ENCODE measurements at regions not wholly inside any gene's neighbourhood (a gene's known extent, or its start where the extent isn't known, plus 50 kb on each side); places are given as distances from the start of the nearest gene placed in this dataset.

DNA sequence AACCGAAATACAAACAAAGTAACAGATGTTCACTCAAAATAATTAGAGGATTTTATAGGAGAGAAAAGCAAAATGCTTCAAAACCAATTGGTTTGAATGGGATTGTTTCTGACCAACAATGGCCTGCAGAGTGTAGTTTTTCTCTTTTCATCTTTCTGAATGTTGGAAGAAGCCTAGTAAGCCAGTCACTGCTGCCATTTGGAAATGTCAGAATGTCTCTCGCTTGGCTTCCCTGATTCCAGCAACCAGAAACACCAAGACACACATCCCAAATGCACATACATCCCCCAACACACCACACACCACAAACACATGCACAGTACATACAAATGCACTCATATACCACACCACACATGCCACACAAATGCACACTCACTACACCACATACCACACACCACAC is 403.4 kb downstream of the OCA2 start:
- H3K36me3 Mint-ChIP-seq (ENCODE audit: unreplicated experiment): peaks cover 13% of the 10 kb centered on the region
- no peak for DNase-seq
- no peaks in the 10 kb centered on the region for H3K9me3 Mint-ChIP-seq (ENCODE audit: unreplicated experiment)
- no peak for TF ChIP-seq CTCF (IDR thresholded peaks at IDR 0.05; ENCODE audit: partially characterized antibody, unreplicated experiment)
- H3K27ac Mint-ChIP-seq (ENCODE audit: unreplicated experiment): no peak overlapping the region
- H3K4me3 Mint-ChIP-seq (ENCODE audit: unreplicated experiment): no peak overlapping the region
- no peaks in the 10 kb centered on the region for H3K4me1 Mint-ChIP-seq (ENCODE audit: low read depth, unreplicated experiment)
- H3K27me3 Mint-ChIP-seq (ENCODE audit: unreplicated experiment): peaks cover 4% of the 10 kb centered on the region

- H3K27me3 Mint-ChIP-seq (ENCODE audit: unreplicated experiment): peaks cover 4% of the 10 kb centered on the region
- no peaks in the 10 kb centered on the region for H3K9me3 Mint-ChIP-seq (ENCODE audit: unreplicated experiment)
- no peak for TF ChIP-seq CTCF (IDR thresholded peaks at IDR 0.05; ENCODE audit: partially characterized antibody, unreplicated experiment)
- H3K36me3 Mint-ChIP-seq (ENCODE audit: unreplicated experiment): peaks cover 14% of the 10 kb centered on the region
- no peak overlapping the region for H3K27ac Mint-ChIP-seq (ENCODE audit: unreplicated experiment)
- no peaks in the 10 kb centered on the region for H3K4me1 Mint-ChIP-seq (ENCODE audit: low read depth, unreplicated experiment)
- no peak overlapping the region for H3K4me3 Mint-ChIP-seq (ENCODE audit: unreplicated experiment)
- DNase-seq: no peak
Observed at GRCh38 chr15:27694506-27695087, 404.5 kb downstream of the OCA2 start.

DNA sequence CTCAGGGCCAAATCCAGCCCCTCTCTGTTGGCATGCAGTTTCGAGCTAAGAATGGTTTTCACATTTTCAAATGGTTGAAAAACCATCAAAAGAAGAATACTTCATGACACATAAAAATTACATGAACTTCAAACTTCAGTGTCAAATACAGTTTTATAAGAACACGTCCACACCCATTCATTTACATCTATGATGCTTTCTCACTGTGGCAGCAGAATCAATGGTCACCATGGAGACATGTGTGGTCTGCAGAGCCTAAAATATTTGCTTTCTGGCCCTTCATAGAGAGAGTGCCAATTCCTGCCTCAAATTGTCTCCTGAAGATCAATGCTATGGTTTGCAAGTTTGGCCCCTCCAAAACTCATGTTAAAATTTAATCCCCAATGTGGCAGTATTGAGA is 405.8 kb downstream of the OCA2 start:
- Mint-ChIP-seq H3K27me3 (ENCODE audit: unreplicated experiment) (peaks cover 2% of the 10 kb centered on the region), H3K4me3 (ENCODE audit: unreplicated experiment) (no peak overlapping the region), H3K4me1 (ENCODE audit: low read depth, unreplicated experiment) (no peaks in the 10 kb centered on the region), H3K9me3 (ENCODE audit: unreplicated experiment) (no peaks in the 10 kb centered on the region), H3K36me3 (ENCODE audit: unreplicated experiment) (peaks cover 14% of the 10 kb centered on the region), H3K27ac (ENCODE audit: unreplicated experiment) (no peak overlapping the region)
- TF ChIP-seq CTCF (IDR thresholded peaks at IDR 0.05; ENCODE audit: partially characterized antibody, unreplicated experiment): no peak
- DNase-seq: no peak

DNA sequence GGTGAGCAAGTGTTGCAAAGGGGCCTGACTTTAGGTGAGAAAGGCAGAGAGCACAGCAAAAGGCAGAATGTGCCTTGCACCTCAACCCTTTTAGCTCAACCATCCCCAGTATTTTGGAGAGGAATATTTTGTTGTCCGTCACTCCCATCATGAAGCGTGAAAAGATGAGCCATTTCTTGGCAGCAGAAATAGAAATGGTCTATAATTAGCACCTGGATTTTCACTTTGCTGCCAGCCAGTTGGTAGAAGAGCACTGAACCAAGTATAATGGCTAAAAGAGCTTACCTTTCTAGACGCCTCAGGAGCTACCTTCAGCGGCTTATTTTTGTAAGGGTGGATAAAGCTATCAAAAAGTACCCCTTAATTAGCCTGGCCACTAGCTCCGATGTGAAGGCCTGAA is 406.7 kb downstream of the OCA2 start:
- no peak for TF ChIP-seq CTCF (IDR thresholded peaks at IDR 0.05; ENCODE audit: partially characterized antibody, unreplicated experiment)
- H3K4me3 Mint-ChIP-seq (ENCODE audit: unreplicated experiment): no peak overlapping the region
- no peak for DNase-seq
- H3K27me3 Mint-ChIP-seq (ENCODE audit: unreplicated experiment): peaks cover 2% of the 10 kb centered on the region
- no peak overlapping the region for H3K27ac Mint-ChIP-seq (ENCODE audit: unreplicated experiment)
- H3K4me1 Mint-ChIP-seq (ENCODE audit: low read depth, unreplicated experiment): no peaks in the 10 kb centered on the region
- no peaks in the 10 kb centered on the region for H3K9me3 Mint-ChIP-seq (ENCODE audit: unreplicated experiment)
- peaks cover 14% of the 10 kb centered on the region for H3K36me3 Mint-ChIP-seq (ENCODE audit: unreplicated experiment)

DNA sequence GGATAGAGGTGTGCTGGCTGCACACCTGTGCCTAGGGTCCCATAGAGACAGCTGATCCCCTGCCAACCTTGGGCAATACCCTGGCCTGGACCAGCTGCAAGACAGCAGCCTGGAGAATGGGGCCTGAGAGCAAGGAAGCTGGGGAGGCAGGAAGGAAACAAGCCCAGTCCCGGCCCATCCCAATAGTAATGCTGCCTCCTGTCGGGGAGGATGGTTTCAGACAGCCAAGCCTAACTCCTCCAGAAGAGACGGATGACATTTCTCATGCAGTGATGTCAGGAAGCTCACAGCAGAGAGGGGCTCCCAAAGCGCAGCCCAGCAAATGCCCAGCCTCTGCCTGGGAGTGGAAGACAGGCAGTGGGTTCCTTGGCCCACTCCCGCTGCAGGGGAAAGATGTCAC is 408.8 kb downstream of the OCA2 start:
- H3K27ac Mint-ChIP-seq (ENCODE audit: unreplicated experiment): no peak overlapping the region
- no peak for TF ChIP-seq CTCF (IDR thresholded peaks at IDR 0.05; ENCODE audit: partially characterized antibody, unreplicated experiment)
- no peaks in the 10 kb centered on the region for H3K9me3 Mint-ChIP-seq (ENCODE audit: unreplicated experiment)
- H3K27me3 Mint-ChIP-seq (ENCODE audit: unreplicated experiment): peaks cover 2% of the 10 kb centered on the region
- no peak for DNase-seq
- H3K4me3 Mint-ChIP-seq (ENCODE audit: unreplicated experiment): no peak overlapping the region
- no peaks in the 10 kb centered on the region for H3K4me1 Mint-ChIP-seq (ENCODE audit: low read depth, unreplicated experiment)
- H3K36me3 Mint-ChIP-seq (ENCODE audit: unreplicated experiment): peaks cover 14% of the 10 kb centered on the region
